ENCODE measurements at regions not wholly inside any gene's neighbourhood (a gene's known extent, or its start where the extent isn't known, plus 50 kb on each side); places are given as distances from the start of the nearest gene placed in this dataset.
A peak's percentile ranks its signal among the peaks of the same experiment; 100 is the strongest.

DNA sequence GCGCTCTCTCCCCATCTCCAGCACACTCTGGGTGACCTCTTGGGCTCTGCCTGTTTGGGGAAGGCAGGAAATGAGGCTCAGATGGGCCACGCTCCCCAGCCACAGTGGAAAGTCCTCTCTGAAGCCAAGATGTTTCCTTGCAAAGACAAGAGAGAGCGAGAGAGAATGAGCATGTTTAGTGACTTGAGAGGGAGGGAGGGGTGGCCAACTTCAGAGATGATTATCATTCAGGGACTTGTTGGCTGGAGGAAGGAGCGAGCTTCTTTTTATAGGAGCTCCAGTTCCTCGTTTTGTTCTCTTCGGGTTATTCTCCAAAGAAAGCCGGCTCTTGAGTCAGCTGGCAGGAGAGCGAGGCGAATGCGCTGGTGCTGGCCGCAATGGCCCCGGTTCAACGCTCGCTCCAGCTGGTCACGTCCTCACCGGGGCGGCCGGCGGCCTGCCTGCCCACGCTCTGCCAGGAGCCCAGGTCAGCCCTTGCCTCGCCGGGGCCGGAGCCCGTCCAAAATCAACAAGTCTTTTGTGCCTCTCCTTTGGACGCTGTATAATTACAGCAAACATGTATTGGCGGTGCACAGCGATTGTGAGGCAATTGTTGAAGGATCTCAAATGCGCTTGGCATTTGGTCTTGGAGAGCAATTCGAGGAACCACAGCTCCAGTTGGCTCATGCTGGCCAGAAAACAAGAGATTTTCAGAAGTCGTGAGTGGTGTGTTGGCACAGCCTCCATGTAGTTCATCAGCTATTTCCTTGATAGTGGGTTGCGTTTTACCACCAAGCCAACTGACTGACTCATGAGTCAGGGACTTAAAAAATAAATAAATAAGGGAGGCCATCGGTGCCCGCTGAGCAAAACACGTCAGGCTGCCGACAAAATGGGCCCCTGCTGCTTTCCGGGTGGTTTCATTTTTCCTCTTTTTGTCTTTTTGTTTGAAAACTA is 288.6 kb downstream of the UACA start:
- H3K4me3 ChIP-seq (ENCODE audit: low read depth, low read length), result no peak overlapping the region
- peak; percentile 61 for DNase-seq (ENCODE audit: extremely low spot score)

GRCh38 chr15:70473581-70474370 is 289.6 kb downstream of the UACA start:
- WGBS, result 51% methylated on average over 15 of the region's 15 CpGs
- H3K4me1 ChIP-seq (ENCODE audit: insufficient read depth), result no peaks in the 10 kb centered on the region
- no peaks in the 10 kb centered on the region for H3K36me3 ChIP-seq (ENCODE audit: insufficient read depth)
- no peak overlapping the region for H3K4me3 ChIP-seq (ENCODE audit: low read depth, low read length)
- DNase-seq (ENCODE audit: extremely low spot score), result peak; percentile 36
- no peak overlapping the region for H3K27ac ChIP-seq (ENCODE audit: low read depth)

More for the DNA sequence above, 288.6 kb downstream of the UACA start:
- Histone ChIP-seq H3K4me1 (ENCODE audit: insufficient read depth) (no peaks in the 10 kb centered on the region), H3K36me3 (ENCODE audit: insufficient read depth) (no peaks in the 10 kb centered on the region), H3K27ac (ENCODE audit: low read depth) (no peak overlapping the region)
- WGBS, result 62% methylated on average over 36 of the region's 36 CpGs

DNA sequence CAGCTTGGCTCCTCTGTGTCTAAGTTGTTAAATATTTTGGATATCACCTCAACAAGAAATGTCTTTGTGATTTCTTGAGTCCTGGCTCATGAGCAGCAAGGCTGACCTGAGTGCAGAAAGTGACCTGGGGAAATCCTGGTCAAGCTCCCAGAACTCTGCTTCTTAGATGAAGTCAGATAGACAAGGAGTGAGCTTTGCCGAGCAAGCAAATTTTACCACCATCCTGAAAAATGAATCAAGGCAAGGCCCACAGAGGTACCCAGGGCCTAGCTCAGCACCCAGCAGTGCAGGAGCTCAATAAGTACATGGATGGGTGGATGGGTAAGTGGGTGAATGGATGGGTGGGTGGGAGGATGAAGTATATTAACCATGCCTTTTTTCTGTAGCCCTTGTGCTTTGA is 291.8 kb downstream of the UACA start:
- WGBS, result 98% methylated on average over 1 of the region's 1 CpG
- DNase-seq (ENCODE audit: extremely low spot score), result no peak
- Histone ChIP-seq H3K27ac (ENCODE audit: low read depth) (no peak overlapping the region), H3K36me3 (ENCODE audit: insufficient read depth) (no peaks in the 10 kb centered on the region), H3K4me3 (ENCODE audit: low read depth, low read length) (no peak overlapping the region), H3K4me1 (ENCODE audit: insufficient read depth) (no peaks in the 10 kb centered on the region)

DNA sequence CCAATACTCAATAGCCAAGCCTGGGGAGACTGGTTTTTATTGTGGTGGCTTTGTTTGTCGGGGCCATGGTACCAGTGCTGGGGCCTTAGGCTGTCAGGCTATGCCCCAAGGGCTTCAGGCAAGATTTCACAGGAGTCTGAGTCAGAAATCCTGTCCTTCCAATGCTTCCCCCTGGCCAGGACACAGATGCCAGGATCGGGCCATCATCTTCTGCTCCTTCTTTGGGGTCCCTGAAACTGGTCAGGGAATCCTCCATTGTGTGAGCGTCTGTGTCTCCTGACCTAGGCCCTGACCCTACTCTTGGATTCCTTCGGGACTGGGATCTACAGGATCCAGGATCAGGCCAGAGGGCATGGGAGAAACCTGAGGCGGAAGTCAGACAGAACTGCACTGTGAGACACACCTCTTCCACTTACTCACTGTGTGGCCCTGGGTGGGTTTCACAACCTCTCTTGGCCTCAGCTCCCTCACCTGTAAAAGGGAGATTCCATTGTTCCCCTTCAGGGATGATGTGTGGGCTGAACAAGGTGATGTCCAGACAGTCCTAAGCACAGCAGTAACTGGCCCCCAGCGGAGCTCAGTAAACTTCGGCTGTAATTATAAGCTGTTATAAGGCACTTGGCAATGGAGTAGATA is 292.7 kb downstream of the UACA start:
- WGBS, result 97% methylated on average over 7 of the region's 7 CpGs
- Histone ChIP-seq H3K4me3 (ENCODE audit: low read depth, low read length) (no peak overlapping the region), H3K4me1 (ENCODE audit: insufficient read depth) (no peaks in the 10 kb centered on the region), H3K27ac (ENCODE audit: low read depth) (no peak overlapping the region), H3K36me3 (ENCODE audit: insufficient read depth) (no peaks in the 10 kb centered on the region)
- no peak for DNase-seq (ENCODE audit: extremely low spot score)

GRCh38 chr15:70469651-70470555 is 293.5 kb downstream of the UACA start:
- WGBS, result 74% methylated on average over 16 of the region's 16 CpGs
- Histone ChIP-seq H3K4me3 (ENCODE audit: low read depth, low read length) (no peak overlapping the region), H3K4me1 (ENCODE audit: insufficient read depth) (no peaks in the 10 kb centered on the region), H3K27ac (ENCODE audit: low read depth) (no peak overlapping the region), H3K36me3 (ENCODE audit: insufficient read depth) (no peaks in the 10 kb centered on the region)
- no peak for DNase-seq (ENCODE audit: extremely low spot score)

DNA sequence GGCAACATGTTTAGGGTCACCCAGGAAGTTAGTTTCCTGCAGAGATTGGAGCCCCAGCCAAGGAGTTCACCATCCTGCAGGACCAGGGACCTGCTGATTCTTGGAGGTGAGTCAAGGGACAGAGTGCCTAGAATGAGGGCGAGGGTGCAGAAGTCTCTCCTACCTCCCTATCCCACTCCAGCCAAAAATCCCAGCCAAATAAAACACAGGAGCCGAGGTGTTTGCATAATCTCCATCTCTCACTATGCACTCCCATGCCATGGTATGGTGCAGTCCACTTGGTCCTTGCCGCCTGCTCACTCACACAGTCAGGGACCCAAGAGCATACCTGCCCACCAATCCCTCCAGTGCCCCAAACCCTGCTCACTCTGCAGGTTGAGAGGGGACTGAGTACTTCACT is 294.2 kb downstream of the UACA start:
- WGBS, result 90% methylated on average over 3 of the region's 3 CpGs
- Histone ChIP-seq H3K36me3 (ENCODE audit: insufficient read depth) (no peaks in the 10 kb centered on the region), H3K27ac (ENCODE audit: low read depth) (no peak overlapping the region), H3K4me1 (ENCODE audit: insufficient read depth) (no peaks in the 10 kb centered on the region), H3K4me3 (ENCODE audit: low read depth, low read length) (no peak overlapping the region)
- no peak for DNase-seq (ENCODE audit: extremely low spot score)

- DNase-seq (ENCODE audit: extremely low spot score), result no peak
- no peak overlapping the region for H3K27ac ChIP-seq (ENCODE audit: low read depth)
- H3K4me1 ChIP-seq (ENCODE audit: insufficient read depth), result no peaks in the 10 kb centered on the region
- H3K36me3 ChIP-seq (ENCODE audit: insufficient read depth), result no peaks in the 10 kb centered on the region
- H3K4me3 ChIP-seq (ENCODE audit: low read depth, low read length), result no peak overlapping the region
- 38% methylated on average over 4 of the region's 4 CpGs for WGBS
Observed at GRCh38 chr15:70466895-70467529, 296.3 kb downstream of the UACA start.

DNA sequence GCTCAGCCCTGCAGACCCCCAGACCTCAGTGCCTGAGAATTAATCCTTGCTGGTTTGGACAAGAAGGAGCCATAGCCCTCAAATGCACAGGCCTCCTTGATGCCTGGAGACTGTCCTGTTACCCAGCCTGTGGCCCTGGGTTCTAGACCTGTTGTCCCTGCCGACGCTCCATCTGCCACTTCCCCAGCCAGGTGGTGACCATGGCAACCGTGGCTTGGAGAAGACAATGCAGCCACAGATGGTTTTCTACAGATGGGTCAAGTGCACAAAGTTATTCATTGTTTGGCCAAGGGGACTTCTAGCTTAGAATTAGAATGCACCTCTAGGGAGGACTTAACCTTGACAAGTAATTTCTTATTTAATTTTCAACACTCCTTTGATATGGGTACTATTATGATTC is 297.1 kb downstream of the UACA start:
- no peaks in the 10 kb centered on the region for H3K36me3 ChIP-seq (ENCODE audit: insufficient read depth)
- no peak overlapping the region for H3K27ac ChIP-seq (ENCODE audit: low read depth)
- DNase-seq (ENCODE audit: extremely low spot score), result no peak
- H3K4me3 ChIP-seq (ENCODE audit: low read depth, low read length), result no peak overlapping the region
- no peaks in the 10 kb centered on the region for H3K4me1 ChIP-seq (ENCODE audit: insufficient read depth)
- 86% methylated on average over 3 of the region's 3 CpGs for WGBS

- Histone ChIP-seq H3K4me1 (ENCODE audit: insufficient read depth) (no peaks in the 10 kb centered on the region), H3K27ac (ENCODE audit: low read depth) (no peak overlapping the region), H3K4me3 (ENCODE audit: low read depth, low read length) (no peak overlapping the region), H3K36me3 (ENCODE audit: insufficient read depth) (no peaks in the 10 kb centered on the region)
- DNase-seq (ENCODE audit: extremely low spot score), result no peak
- 92% methylated on average over 4 of the region's 4 CpGs for WGBS
Observed at GRCh38 chr15:70465812-70466211, 297.5 kb downstream of the UACA start.

DNA sequence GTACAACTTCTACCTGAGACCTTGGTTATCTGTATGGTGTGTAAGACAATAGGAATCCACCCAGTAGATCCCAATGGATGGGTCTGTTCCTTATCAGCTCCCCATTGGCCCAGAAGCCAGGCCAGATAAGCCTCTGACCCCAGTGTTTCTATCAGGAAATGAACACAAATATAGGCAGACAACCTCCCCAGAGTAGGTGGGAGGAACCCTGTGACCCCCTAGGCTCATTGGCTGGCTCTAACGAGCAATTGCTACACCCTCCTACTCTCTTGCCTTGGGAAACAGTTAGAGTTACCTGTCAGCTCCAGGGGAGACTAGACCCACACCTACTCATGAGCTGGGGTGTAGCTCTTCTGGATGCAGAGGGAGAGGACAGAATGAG is 299.9 kb downstream of the UACA start:
- Histone ChIP-seq H3K4me3 (ENCODE audit: low read depth, low read length) (no peak overlapping the region), H3K36me3 (ENCODE audit: insufficient read depth) (no peaks in the 10 kb centered on the region), H3K4me1 (ENCODE audit: insufficient read depth) (no peaks in the 10 kb centered on the region), H3K27ac (ENCODE audit: low read depth) (no peak overlapping the region)
- DNase-seq (ENCODE audit: extremely low spot score), result no peak
- WGBS, result 40% methylated on average over 1 of the region's 1 CpG

DNA sequence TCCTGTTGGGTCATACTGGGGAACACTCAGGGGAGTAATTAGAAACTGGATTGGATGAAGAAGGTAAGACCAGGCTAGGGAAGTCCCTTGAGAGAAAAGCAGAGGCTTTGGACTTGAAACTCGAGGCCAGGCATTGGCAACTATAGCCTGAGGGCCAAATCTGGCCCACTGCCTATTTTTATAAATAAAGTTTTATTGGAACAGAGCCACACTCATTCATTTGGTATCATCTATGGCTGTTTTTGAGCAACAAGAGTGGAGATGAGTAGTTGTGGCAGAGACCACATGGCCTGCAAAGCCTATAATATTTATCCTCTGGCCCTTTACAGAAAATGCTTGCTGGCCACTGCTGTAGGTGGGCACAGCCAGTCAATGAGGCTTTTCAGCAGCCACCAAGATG is 301.4 kb downstream of the UACA start:
- Histone ChIP-seq H3K27ac (ENCODE audit: low read depth) (no peak overlapping the region), H3K4me3 (ENCODE audit: low read depth, low read length) (no peak overlapping the region), H3K36me3 (ENCODE audit: insufficient read depth) (no peaks in the 10 kb centered on the region), H3K4me1 (ENCODE audit: insufficient read depth) (no peaks in the 10 kb centered on the region)
- DNase-seq (ENCODE audit: extremely low spot score), result no peak
- WGBS, result 88% methylated on average over 1 of the region's 1 CpG

GRCh38 chr15:70461017-70461416 is 302.3 kb downstream of the UACA start:
- WGBS, result 40% methylated on average over 1 of the region's 1 CpG
- H3K27ac ChIP-seq (ENCODE audit: low read depth), result no peak overlapping the region
- no peak for DNase-seq (ENCODE audit: extremely low spot score)
- no peak overlapping the region for H3K4me3 ChIP-seq (ENCODE audit: low read depth, low read length)
- no peaks in the 10 kb centered on the region for H3K36me3 ChIP-seq (ENCODE audit: insufficient read depth)
- H3K4me1 ChIP-seq (ENCODE audit: insufficient read depth), result no peaks in the 10 kb centered on the region
